ENCODE measurements at regions not wholly inside any gene's neighbourhood (a gene's known extent, or its start where the extent isn't known, plus 50 kb on each side); places are given as distances from the start of the nearest gene placed in this dataset.

DNA sequence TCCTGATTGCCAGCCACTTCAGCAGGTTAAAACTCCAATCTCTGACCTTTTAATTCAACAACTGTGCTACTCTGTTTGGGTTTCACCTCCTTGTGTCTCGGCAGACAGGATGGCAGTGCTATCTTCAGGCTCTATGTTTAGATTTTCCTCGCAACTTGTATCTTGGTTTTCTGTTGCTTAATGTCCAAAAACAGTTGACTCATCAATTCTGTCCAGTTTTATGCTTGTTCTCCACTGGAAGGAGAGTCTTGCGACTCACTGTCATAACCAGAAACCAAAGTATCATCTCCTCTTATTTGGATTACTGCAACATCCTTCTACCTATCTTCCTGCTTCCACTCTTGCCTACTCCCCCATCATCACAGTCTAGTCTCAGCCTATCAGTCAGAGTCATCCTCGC lies 130.9 kb upstream of the ADAMTS16 start:
- TF ChIP-seq, protein P1, sequence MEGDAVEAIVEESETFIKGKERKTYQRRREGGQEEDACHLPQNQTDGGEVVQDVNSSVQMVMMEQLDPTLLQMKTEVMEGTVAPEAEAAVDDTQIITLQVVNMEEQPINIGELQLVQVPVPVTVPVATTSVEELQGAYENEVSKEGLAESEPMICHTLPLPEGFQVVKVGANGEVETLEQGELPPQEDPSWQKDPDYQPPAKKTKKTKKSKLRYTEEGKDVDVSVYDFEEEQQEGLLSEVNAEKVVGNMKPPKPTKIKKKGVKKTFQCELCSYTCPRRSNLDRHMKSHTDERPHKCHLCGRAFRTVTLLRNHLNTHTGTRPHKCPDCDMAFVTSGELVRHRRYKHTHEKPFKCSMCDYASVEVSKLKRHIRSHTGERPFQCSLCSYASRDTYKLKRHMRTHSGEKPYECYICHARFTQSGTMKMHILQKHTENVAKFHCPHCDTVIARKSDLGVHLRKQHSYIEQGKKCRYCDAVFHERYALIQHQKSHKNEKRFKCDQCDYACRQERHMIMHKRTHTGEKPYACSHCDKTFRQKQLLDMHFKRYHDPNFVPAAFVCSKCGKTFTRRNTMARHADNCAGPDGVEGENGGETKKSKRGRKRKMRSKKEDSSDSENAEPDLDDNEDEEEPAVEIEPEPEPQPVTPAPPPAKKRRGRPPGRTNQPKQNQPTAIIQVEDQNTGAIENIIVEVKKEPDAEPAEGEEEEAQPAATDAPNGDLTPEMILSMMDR (conservative IDR thresholded peaks at IDR 0.05) = no peak
- H3K36me3 Mint-ChIP-seq (ENCODE audit: low read depth) = no peaks in the 10 kb centered on the region
- no peaks in the 10 kb centered on the region for H3K4me1 Mint-ChIP-seq
- H3K27me3 ChIP-seq (ENCODE audit: control insufficient read depth, insufficient read depth, low read length, poor library complexity, severe bottlenecking) = no peaks in the 10 kb centered on the region
- no peaks in the 10 kb centered on the region for H3K27me3 Mint-ChIP-seq (ENCODE audit: insufficient read depth)
- H3K4me3 ChIP-seq (ENCODE audit: low read length) = no peak overlapping the region
- H3K36me3 ChIP-seq (ENCODE audit: control insufficient read depth, insufficient read depth, low read length) = no peaks in the 10 kb centered on the region
- no peak overlapping the region for H3K9ac ChIP-seq (ENCODE audit: extremely low read depth, low read length, poor library complexity, severe bottlenecking)
- no peak overlapping the region for H3K27ac ChIP-seq (ENCODE audit: low read depth, low read length)
- DNase-seq = no peak
- WGBS, 2 experiments (ENCODE audit: insufficient coverage in 1 of 2, insufficient read length in 1 of 2) = 97 to 100% methylated on average over 3 to 4 of the region's 4 CpGs
- H3K4me3 Mint-ChIP-seq = no peak overlapping the region
- no peaks in the 10 kb centered on the region for H3K4me1 ChIP-seq (ENCODE audit: control insufficient read depth, insufficient read depth, low read length)
- H3K27ac Mint-ChIP-seq = no peak overlapping the region
- H3K9me3 Mint-ChIP-seq = peaks cover 11% of the 10 kb centered on the region
- no peaks in the 10 kb centered on the region for H3K9me3 ChIP-seq (ENCODE audit: control insufficient read depth, low read length)

- no peak overlapping the region for H3K27ac Mint-ChIP-seq
- no peaks in the 10 kb centered on the region for H3K36me3 Mint-ChIP-seq (ENCODE audit: low read depth)
- H3K27me3 Mint-ChIP-seq (ENCODE audit: insufficient read depth) = no peaks in the 10 kb centered on the region
These were observed 129.0 kb upstream of the ADAMTS16 start for GRCh38 chr5:5011151-5011550.

GRCh38 chr5:5014586-5015235 lies 125.4 kb upstream of the ADAMTS16 start:
- Histone ChIP-seq H3K9ac (ENCODE audit: extremely low read depth, low read length, poor library complexity, severe bottlenecking) (no peak overlapping the region), H3K4me3 (ENCODE audit: low read length) (no peak overlapping the region), H3K9me3 (ENCODE audit: control insufficient read depth, low read length) (no peaks in the 10 kb centered on the region), H3K27ac (ENCODE audit: low read depth, low read length) (peak overlapping the region; percentile 89), H3K27me3 (ENCODE audit: control insufficient read depth, insufficient read depth, low read length, poor library complexity, severe bottlenecking) (no peaks in the 10 kb centered on the region), H3K36me3 (ENCODE audit: control insufficient read depth, insufficient read depth, low read length) (no peaks in the 10 kb centered on the region), H3K4me1 (ENCODE audit: control insufficient read depth, insufficient read depth, low read length) (no peaks in the 10 kb centered on the region)
- H3K4me1 Mint-ChIP-seq = peaks cover 11% of the 10 kb centered on the region
- TF ChIP-seq, protein P1 (conservative IDR thresholded peaks at IDR 0.05) = no peak
- H3K27ac Mint-ChIP-seq = no peak overlapping the region
- WGBS, 2 experiments (ENCODE audit: insufficient coverage in 1 of 2, insufficient read length in 1 of 2) = 36 to 63% methylated on average over 4 to 7 of the region's 7 CpGs
- peaks cover 4% of the 10 kb centered on the region for H3K27me3 Mint-ChIP-seq (ENCODE audit: insufficient read depth)
- no peak overlapping the region for H3K4me3 Mint-ChIP-seq
- H3K9me3 Mint-ChIP-seq = peaks cover 13% of the 10 kb centered on the region
- H3K36me3 Mint-ChIP-seq (ENCODE audit: low read depth) = no peaks in the 10 kb centered on the region
- DNase-seq = peak; percentile 82

More at GRCh38 chr5:5011151-5011550, 129.0 kb upstream of the ADAMTS16 start:
- TF ChIP-seq, protein P1 (conservative IDR thresholded peaks at IDR 0.05) = no peak
- Mint-ChIP-seq H3K4me1 (peaks cover 11% of the 10 kb centered on the region), H3K4me3 (no peak overlapping the region), H3K9me3 (no peaks in the 10 kb centered on the region)
- no peak overlapping the region for H3K9ac ChIP-seq (ENCODE audit: extremely low read depth, low read length, poor library complexity, severe bottlenecking)
- no peaks in the 10 kb centered on the region for H3K4me1 ChIP-seq (ENCODE audit: control insufficient read depth, insufficient read depth, low read length)
- H3K4me3 ChIP-seq (ENCODE audit: low read length) = no peak overlapping the region
- no peaks in the 10 kb centered on the region for H3K27me3 ChIP-seq (ENCODE audit: control insufficient read depth, insufficient read depth, low read length, poor library complexity, severe bottlenecking)
- no peaks in the 10 kb centered on the region for H3K36me3 ChIP-seq (ENCODE audit: control insufficient read depth, insufficient read depth, low read length)
- H3K27ac ChIP-seq (ENCODE audit: low read depth, low read length) = no peak overlapping the region
- DNase-seq = no peak
- no peaks in the 10 kb centered on the region for H3K9me3 ChIP-seq (ENCODE audit: control insufficient read depth, low read length)
- WGBS, 2 experiments (ENCODE audit: insufficient coverage in 1 of 2, insufficient read length in 1 of 2) = 92% methylated on average over 4 of the region's 4 CpGs; no CpG with 5 or more reads in 1 of the 2 experiments

All from endodermal cell (in vitro differentiated cells).